GM19240 (cell line): ENCODE measurements at regions not wholly inside any gene's neighbourhood (a gene's known extent, or its start where the extent isn't known, plus 50 kb on each side); places are given as distances from the start of the nearest gene placed in this dataset.

Experiments used
- DNase-seq: peaks from one replicate; pipeline ENCODE4 v3.0.0; 2011; ENCODE audit warnings: low spot score; ENCODE audit not compliant: insufficient read length

GRCh38 chr1:65097076-65097475, 50.9 kb upstream of the AK4 start:
- DNase-seq: no peak
